DMS79 (cell line): ENCODE measurements at regions not wholly inside any gene's neighbourhood (a gene's known extent, or its start where the extent isn't known, plus 50 kb on each side); places are given as distances from the start of the nearest gene placed in this dataset.
"Not testable (repeated sequence)": the region's sequence is repeated elsewhere in the genome, so short reads cannot be mapped to it uniquely, and the experiment has no call there.

Source experiments
- DNase-seq: peaks from one replicate; lab custom pipeline; 2025; lab: John Stamatoyannopoulos, UW

GRCh38 chr9:21597284-21597683 is 115.2 kb upstream of the IFNE start:
- no peak for DNase-seq

- no peak for DNase-seq
These were observed 116.6 kb upstream of the IFNE start for GRCh38 chr9:21598749-21599148.

DNA sequence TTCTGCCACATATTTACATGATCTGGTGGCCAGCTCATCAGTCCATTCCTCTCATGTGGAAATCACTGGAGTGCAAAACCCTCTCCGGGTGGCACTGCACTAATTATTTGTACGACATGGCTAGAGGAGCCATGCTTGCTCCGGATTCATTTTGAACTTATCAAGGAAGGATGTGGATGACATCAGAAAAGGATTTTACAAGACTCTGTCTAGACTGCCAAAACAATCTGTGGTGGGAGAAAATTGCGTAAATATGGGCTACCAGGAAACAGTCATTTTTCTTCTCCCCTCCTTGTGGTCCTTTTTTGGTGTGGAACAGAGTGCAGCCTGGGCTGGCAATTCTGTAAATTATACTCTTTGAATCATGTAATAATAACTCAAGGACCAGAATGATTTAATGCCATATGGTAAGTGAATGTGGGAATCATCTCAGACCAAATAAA is 123.4 kb upstream of the IFNE start:
- DNase-seq, result no peak

DNA sequence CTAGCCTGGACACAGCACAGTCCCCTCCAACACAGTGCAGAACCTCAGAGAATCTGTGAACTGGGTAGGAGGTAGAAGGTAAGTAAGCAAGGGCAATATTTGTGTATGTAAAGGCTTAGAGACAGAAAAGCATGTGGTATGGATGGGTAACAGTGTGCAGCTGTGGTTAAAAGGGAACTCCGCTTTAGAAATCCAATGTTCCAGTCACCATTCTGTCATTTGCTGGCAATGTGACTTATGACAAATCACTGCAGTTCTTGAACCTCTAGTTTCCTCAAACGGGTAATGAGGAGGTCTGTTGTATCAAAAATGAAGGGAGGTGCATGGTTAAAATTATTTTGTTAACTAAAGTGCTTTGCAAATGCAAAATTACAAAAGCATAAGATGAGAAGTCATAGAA is 125.5 kb upstream of the IFNE start:
- DNase-seq, result no peak

DNA sequence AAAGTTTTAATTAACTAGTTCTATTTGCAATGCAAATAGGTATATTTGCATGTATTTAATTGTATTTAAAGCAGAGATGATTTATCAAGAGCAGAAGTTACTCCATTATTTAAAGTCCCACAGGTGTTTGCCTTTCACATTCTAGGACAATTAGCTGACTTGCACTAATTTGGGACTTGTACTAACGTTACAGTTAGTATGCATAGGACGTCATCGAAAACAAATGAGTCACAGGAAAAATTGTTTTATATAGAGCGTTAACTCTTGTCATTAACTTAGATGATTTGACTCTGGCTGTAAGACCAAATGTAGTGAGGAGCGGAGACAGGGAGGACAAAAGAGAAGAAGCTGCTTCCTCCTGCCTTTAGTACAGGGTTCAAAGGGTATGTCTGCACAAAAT is 126.1 kb upstream of the IFNE start:
- no peak for DNase-seq

DNA sequence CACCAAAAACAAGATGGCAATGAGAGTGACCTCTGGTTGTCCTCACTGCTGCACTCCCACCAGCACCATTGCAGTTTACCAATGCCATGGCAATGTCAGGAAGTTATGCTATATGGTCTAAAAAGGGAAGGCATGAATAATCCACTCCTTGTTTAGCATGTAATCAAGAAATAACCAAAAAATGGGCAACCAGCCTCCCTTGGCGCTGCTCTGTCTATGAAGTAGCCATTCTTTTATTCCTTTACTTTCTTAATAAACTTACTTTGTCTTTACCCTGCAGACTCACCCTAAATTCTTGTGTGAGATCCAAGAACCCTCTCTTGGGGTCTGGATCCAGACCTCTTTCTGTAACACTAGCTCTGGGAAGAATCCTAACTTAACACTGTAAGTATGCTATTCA is 127.4 kb upstream of the IFNE start:
- DNase-seq, result no peak

DNA sequence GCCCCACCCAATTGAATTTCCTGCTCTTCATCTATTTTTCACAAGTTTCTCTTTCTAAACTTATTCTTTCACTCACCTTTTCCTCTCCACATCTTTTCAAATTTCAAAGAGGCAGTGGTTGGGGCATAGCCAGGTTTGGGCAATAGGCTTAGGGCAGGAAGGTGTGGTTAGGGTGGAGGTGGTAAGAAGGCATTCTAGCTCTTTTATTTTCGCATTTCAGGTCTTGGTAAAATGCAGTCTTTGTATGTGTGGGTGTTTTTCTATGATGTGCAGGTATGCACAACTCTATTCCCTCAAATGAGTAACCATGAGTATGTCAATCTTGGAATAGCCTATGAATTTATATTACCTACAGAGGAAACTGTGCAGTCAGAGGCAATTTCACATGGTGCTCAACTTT is 129.8 kb upstream of the IFNE start:
- DNase-seq, result no peak

GRCh38 chr9:21615018-21615417 is 132.9 kb upstream of the IFNE start:
- no peak for DNase-seq

GRCh38 chr9:21615446-21615845 is 133.3 kb upstream of the IFNE start:
- DNase-seq, result no peak

DNA sequence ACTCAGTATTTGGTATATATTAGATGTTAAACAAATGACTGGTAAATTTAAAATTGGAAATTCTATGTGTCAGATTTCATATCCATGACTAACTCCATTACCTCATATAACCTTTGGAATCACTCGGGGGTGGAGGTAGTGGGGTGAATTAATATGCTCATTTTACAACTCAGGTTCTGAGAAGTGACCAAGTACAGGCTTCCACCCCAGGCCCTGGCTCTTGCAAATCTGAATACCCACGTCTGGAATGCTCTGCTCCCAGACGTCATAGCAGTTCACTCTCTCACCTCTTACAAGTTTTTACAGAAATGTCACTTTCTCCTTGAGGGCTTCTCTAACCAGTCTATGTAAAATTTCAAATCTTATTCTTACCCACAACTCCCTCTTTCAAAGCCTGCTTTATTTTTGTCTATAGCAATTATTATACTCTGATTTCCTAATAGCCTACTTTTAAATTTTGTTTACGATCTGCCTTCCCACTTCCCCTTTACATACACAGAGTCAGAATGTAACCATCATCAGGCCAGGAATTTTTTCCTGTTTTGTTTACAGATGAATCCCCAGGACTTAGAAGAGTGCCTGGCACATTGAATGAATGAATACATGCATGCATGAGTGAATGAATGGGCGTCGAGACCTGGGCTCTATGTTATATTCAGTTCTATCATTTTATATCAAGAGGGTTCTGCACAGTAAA is 134.1 kb upstream of the IFNE start:
- DNase-seq, result no peak

DNA sequence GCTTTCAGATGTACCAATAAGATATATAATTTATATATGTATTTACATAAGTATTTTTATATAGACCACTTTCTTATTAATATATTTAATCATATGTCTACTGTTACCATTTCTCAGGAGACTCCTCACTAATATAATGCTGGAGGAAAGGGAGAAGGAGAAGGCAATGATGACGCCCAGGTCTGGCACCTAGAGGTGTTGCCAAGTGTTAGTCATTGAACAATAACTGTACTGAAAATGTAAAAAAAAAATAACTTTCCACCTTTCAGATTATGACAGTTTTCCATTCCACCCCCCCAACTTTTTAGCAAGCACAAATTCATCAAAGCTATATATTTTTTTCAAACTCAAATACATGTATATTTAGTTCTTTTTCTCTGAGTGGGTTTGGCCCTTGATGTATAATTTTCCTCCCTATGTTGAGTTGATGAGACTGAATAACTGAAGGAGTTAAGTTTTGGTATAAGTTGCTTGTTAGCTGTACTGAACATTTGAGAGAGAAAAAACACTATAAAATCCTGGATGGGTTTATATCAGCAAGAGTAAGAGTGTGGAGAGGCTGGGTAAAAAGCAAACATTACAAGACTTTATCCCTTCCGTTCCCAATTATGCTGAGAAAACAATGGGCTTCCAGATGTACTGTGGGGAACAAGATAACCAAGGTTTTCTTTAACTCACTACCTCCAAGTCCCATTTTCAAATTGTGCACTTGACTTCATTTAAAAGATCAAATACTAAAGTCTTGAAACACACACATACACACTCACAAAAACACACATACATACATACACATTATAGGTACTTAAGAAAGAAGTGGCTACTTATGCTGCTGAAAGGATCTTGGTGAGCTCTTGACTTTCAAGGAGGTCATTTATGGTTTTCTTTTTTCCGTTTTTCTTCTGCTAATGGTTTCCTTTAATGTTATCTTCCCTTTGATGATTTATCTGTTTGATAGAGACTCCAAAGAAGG is 142.8 kb upstream of the IFNE start:
- peak; percentile 40 for DNase-seq

GRCh38 chr9:21626493-21626892 is 144.4 kb upstream of the IFNE start:
- DNase-seq, result no peak

DNA sequence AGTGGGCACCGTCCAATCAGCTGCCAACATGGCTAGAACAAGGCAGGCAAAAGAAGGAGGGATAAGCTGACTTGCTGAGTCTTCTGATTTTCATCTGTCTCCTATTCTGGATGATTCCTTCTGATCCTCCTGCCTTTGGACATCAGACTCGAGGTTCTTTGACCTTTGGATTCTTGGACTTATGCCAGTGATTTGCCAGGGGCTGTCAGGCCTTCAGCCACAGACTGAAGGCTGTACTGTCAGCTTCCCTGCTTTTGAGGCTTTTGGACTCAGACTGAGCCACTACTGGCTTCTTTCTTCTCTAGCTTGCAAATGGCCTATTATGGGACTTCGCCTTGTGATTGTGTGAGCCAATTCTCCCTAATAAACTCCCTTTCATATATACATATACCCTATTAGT is 146.8 kb upstream of the IFNE start:
- DNase-seq, result not testable (repeated sequence)

DNA sequence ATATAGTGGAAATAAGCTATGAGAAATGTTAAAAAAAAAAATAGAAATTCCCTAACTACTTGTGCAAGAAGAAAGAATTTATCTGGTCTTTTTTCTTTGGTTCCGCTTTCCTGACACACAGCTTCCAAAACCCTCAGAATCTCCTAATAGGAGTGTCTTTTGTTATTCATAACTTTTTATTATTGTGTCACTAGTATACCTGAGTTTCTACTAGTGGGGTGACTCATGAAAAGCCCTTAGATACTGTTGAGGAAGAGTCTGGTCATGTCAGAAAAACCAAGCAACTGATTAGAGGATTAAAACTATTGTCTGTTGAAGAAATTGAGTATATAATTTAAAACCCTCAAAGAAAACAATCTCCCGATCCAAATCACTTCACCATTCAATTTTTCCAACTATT is 152.8 kb upstream of the IFNE start:
- DNase-seq, result no peak

DNA sequence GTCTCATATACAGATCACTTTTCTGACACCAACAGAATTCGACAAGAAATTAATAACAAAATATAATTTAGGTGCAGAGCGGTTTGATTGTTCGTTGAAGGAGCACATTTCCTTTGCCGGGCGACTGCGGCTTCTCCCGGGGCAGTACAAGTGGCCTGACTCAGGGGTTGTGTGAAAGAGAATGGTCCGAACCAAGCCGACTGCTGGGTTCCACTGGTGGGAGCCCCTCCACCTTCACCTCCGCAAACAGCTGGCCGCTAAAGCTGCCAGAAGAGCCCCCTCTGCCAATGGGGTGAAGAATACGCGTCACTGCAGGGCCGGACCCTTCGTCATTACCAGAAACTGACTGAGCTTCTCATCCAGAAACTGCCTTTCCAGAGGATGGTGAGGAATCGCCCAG is 156.0 kb upstream of the IFNE start:
- no peak for DNase-seq

DNA sequence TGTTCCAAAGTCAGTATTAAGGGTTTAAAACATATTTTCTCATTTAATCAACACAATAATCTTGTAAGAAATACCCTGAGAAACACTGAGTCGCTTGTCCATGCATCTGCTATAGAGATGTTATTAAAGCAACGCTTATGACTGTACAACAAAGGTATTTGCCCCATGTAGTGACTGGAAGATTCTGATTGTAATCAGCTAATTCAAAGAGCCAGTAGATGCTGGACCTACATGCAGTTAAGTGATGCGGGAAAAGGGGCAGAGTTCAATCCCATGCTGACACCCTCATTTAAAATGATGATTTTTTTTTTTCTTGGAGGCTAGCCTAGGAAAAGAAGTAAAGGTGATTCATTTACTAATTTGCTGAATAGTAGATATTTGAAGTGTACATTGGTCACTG is 149.3 kb upstream of the MTAP start:
- DNase-seq, result no peak

GRCh38 chr9:21653589-21653988 is 148.8 kb upstream of the MTAP start:
- DNase-seq, result no peak

- no peak for DNase-seq
These were observed 145.4 kb upstream of the MTAP start for GRCh38 chr9:21656776-21657674.

DNA sequence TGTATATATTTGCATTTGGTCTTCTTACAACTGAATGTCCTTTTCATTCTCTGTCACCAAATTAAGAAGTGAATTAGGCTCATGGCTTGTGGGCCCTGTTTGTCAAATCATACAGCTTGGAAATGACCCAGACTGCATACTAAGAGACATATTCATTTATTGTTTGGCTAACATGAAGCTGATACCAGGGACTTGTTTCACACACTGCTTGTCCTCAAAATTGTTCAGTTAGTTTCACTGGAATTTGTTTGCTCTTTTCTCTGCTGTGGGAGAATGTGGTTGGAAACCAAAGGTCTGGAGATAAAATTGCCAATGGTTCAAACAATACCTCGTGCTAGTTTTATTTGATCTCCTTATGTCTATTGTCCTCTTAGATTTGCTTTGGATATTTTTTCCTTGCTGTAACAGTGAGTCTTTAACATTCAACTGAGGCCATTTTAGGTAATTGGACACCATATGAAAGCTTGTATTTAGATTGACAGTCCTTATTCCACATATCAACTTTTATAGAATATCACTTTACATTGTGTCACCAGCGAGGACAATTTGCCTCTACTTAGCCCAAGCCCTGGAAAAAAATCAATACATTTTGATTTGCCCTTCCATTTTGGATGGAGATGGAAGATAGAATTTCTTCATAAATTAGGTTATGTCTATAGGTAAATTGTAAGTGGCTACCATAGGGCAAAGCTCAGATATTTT is 144.3 kb upstream of the MTAP start:
- DNase-seq, result no peak

- DNase-seq, result no peak
These were observed 141.5 kb upstream of the MTAP start for GRCh38 chr9:21660976-21661375.

DNA sequence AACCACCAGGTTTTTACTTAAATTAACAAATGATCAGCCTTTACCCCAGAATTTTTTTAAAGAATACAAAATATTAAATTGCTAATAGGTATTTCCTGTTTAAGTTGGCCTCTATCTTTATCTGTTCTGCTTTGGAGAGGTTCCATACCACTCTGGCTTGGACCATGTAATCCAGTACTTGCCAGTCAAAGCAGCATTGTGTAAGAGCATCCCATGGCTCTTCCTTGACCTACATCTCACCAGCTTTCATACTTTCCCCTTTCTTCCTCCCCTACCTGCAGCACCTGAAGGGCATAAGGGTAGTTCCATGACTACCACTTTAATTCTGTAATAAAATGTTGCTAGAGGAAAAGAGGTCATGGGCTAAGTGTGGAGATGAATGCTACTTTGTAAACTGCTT is 140.8 kb upstream of the MTAP start:
- DNase-seq, result no peak

- no peak for DNase-seq
These were observed 133.9 kb upstream of the MTAP start for GRCh38 chr9:21668516-21668915.
